Anterior cingulate cortex (tissue), 58 donors: ENCODE measurements at regions not wholly inside any gene's neighbourhood (a gene's known extent, or its start where the extent isn't known, plus 50 kb on each side); places are given as distances from the start of the nearest gene placed in this dataset.
"Not testable (repeated sequence)": the region's sequence is repeated elsewhere in the genome, so short reads cannot be mapped to it uniquely, and the experiment has no call there.

Experiments
- DNase-seq, 58 donors: peaks; one replicate each; lab custom pipeline; 2025; lab: John Stamatoyannopoulos, UW

GRCh38 chr2:61679096-61679495 is 140.9 kb upstream of the XPO1 start:
- DNase-seq, result no peak

- no peak for DNase-seq
Observed at GRCh38 chr2:61677942-61678341, 139.8 kb upstream of the XPO1 start.

- no peak for DNase-seq
Observed at GRCh38 chr2:61677306-61677705, 139.2 kb upstream of the XPO1 start.

- DNase-seq, result no peak
Observed at GRCh38 chr2:61675204-61675603, 137.0 kb upstream of the XPO1 start.

GRCh38 chr2:61671561-61672315 is 133.6 kb upstream of the XPO1 start:
- DNase-seq, result peak in 4 of 58 donors; percentile 6 to 68 (median 21)

GRCh38 chr2:61670591-61671501 is 132.7 kb upstream of the XPO1 start:
- DNase-seq, result peak in 38 of 58 donors; percentile 3 to 77 (median 26)

- DNase-seq, result no peak
Observed at GRCh38 chr2:61664190-61664589, 126.0 kb upstream of the XPO1 start.

- no peak for DNase-seq
Observed at GRCh38 chr2:61662990-61663389, 124.8 kb upstream of the XPO1 start.

GRCh38 chr2:61660511-61661388 is 122.6 kb upstream of the XPO1 start:
- DNase-seq, result peak in 29 of 58 donors; percentile 1 to 60 (median 12)

GRCh38 chr2:61658841-61659780 is 121.0 kb upstream of the XPO1 start:
- no peak for DNase-seq

- not testable (repeated sequence) for DNase-seq
Observed at GRCh38 chr2:61649946-61650345, 111.8 kb upstream of the XPO1 start.

- DNase-seq, result no peak
Observed at GRCh38 chr2:61649021-61649420, 110.9 kb upstream of the XPO1 start.

- DNase-seq, result no peak
Observed at GRCh38 chr2:61647044-61647443, 108.9 kb upstream of the XPO1 start.

- DNase-seq, result no peak
Observed at GRCh38 chr2:61645911-61646310, 107.8 kb upstream of the XPO1 start.

GRCh38 chr2:61643153-61643552 is 105.0 kb upstream of the XPO1 start:
- DNase-seq, result not testable (repeated sequence)

GRCh38 chr2:61640406-61640805 is 102.2 kb upstream of the XPO1 start:
- DNase-seq, result no peak

- no peak for DNase-seq
Observed at GRCh38 chr2:61639721-61640120, 101.6 kb upstream of the XPO1 start.

GRCh38 chr2:61636686-61637085 is 98.5 kb upstream of the XPO1 start:
- DNase-seq, result no peak

GRCh38 chr2:61634512-61634911 is 96.4 kb upstream of the XPO1 start:
- DNase-seq, result no peak
